ENCODE measurements at regions not wholly inside any gene's neighbourhood (a gene's known extent, or its start where the extent isn't known, plus 50 kb on each side); places are given as distances from the start of the nearest gene placed in this dataset.
"Not testable (repeated sequence)": the region's sequence is repeated elsewhere in the genome, so short reads cannot be mapped to it uniquely, and the experiment has no call there.

GRCh38 chr7:112981966-112982365, 104.7 kb downstream of the GPR85 start:
- no peak for DNase-seq

DNA sequence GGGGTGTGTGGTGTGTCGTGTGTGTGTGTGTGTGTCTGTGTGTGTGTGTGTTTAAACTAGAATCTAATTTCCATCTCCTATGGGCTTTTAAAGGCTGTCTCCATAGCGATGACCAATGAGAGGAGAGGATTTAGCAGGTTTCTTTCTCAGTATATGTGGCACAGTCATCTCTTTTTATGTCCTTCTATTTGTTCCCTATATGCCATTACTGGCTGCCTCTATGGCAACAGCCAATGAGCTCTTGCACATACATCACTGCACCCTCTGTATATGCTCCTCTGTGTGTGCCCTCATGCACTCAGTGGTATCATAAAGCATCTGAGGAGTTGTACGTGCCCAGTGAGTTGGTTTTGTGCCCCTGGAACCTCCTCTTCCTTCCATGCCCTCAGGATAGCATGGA, 107.6 kb downstream of the GPR85 start:
- DNase-seq: not testable (repeated sequence)

- DNase-seq: not testable (repeated sequence)
These were observed 109.2 kb downstream of the GPR85 start for GRCh38 chr7:112977244-112977955.

GRCh38 chr7:112970771-112971170, 115.9 kb downstream of the GPR85 start:
- no peak for DNase-seq

- DNase-seq: no peak
These were observed 116.7 kb downstream of the GPR85 start for GRCh38 chr7:112969946-112970345.

GRCh38 chr7:112965506-112965905, 121.1 kb downstream of the GPR85 start:
- no peak for DNase-seq

- DNase-seq: no peak
These were observed 123.0 kb downstream of the GPR85 start for GRCh38 chr7:112963634-112964033.

GRCh38 chr7:112962815-112963214, 123.8 kb downstream of the GPR85 start:
- no peak for DNase-seq

DNA sequence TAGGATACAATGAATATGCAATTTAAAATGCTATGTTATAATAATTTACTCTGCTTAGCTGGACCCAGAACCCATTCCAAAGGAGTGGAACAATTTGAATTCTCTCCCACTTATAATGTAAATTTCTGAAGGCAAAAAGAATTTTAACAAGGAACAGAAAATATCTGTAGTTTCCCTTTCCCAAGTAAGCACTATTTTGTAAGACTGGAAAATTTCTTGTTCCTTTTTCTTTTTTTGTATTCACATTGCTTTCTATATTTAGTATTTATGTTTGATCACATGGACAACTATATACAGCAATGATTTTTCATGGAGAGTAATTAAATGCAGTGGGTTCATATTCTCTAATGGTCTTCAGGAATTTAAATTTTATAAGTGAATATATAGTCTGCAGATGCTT, 127.4 kb downstream of the GPR85 start:
- no peak for DNase-seq

- DNase-seq: no peak
These were observed 127.9 kb downstream of the GPR85 start for GRCh38 chr7:112958775-112959174.

DNA sequence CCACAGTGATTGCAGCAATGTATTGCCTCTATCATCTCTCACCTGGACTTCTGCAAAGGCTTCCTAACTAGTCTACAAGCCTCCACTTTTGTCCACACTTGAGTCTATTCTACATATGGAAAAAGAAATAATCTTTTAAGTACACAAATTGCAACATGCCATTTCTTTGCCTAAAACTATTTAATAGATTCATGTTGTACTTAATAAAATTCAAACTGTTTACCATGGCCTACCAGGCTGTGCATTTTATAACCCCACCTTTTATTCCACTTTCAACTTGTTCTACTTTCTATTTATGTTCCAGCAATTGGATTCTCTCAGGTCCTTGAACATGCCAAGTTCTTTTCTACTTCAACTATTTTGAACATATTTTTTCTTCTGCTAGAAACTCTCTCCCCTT, 128.7 kb downstream of the GPR85 start:
- no peak for DNase-seq

DNA sequence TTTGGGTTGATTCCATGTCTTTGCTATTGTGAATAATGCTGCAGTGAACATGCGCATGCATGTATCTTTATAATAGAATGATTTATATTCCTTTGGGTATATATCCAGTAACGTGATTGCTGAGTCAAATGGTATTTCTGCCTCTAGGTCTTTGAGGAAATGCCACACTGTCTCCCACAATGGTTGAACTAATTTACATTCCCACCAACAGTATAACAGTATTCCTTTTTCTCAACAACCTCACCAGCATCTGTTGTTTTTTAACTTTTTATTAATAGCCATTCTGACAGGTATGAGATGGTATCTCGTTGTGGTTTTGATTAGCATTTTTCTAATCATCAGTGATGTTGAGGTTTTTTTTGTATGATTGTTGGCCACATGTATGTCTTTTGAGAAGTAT, 133.6 kb downstream of the GPR85 start:
- DNase-seq: not testable (repeated sequence)

DNA sequence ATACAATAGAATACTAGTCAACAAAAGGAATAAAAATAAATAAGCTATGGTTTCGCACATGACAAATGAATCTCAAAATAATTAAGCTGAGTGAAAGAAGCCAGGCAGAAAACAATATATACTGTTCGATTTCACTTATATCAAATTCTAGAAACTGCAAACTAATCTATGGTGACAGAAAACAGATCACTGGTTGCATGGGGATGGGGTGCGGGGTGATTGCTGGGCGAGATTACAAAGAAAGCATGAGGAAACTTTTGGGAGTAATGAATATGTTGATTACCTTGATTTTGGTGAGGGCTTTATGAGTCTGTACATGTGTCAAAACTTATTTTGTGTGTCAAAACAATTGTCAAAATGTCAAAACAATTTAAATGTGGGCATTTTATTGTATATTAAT, 135.6 kb downstream of the GPR85 start:
- no peak for DNase-seq

DNA sequence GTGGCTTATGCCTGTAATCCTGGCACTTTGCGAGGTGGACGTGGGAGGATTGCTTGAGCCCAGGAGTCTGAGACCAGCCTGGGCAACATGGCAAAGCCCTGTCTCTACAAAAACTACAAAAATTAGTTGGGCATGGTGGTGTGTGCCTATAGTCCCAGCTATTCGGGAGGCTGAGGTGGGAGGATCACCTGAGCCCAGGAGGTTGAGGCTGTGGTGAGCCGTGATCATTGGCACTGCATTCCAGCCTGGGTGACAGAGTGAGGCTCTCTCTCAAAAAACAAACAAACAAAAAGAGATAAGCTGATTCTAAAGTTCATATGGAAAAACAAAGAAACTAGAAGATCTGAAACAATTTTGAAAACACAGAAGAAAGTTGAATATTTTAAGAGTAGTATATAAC, 136.9 kb downstream of the GPR85 start:
- not testable (repeated sequence) for DNase-seq

GRCh38 chr7:112946350-112946749, 140.3 kb downstream of the GPR85 start:
- DNase-seq: no peak

- DNase-seq: no peak
These were observed 141.6 kb downstream of the GPR85 start for GRCh38 chr7:112945046-112945445.

DNA sequence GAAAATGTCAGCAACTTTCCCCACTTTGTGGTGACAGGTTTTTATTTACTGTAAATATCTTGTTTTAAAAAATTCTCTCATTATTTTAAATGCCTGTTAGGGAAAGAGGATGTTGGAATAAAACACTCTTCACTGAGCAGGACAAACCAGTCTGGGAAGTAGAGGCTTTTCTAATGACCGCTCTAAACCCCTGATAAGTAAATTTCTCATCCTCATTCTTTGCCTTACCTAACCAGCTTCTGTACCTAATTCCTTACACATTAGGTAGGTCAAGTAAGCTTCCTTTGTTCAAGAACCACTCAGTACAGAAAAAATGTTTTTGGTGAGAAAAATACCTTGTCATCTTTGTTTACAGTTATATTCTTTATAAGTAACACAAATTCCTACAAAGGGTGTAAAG, 143.6 kb downstream of the GPR85 start:
- no peak for DNase-seq

DNA sequence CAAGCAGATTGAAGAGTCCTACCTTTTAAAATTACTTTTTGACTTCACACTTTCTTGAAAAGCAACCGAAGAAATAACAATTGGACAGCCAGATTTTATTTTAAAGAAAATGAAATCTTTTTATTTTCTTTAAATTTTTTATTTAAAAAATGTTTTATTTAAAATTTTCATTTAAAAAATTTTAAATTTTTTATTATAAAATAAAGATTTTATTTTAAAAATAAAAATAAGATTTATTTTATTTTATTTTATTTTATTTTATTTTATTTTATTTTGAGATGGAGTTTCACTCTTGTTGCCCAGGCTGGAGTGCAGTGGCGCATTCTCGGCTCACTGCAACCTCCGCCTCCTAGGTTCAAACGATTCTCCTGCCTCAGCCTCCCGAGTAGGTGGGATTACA, 144.5 kb downstream of the GPR85 start:
- DNase-seq: not testable (repeated sequence)

DNA sequence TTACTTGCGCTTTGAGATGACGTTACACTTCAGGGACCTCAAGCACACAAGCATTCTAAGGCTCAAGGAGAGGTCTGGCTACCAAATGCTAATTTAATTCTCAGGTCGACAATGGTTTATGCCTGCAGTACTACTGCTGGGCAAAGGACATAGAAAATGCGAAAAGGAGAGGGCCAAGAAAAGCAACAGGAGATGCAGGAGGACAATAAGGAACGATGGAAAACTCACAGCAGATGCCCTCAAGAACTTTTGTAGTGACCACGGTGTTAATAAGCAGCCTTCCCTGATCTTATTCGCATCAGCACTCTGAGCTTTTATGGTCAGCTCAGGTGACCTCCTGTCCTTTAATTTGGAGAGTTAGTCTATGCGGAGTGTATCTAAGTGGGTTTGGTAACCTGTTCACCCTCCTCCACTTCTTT, 146.3 kb downstream of the GPR85 start:
- no peak for DNase-seq

DNA sequence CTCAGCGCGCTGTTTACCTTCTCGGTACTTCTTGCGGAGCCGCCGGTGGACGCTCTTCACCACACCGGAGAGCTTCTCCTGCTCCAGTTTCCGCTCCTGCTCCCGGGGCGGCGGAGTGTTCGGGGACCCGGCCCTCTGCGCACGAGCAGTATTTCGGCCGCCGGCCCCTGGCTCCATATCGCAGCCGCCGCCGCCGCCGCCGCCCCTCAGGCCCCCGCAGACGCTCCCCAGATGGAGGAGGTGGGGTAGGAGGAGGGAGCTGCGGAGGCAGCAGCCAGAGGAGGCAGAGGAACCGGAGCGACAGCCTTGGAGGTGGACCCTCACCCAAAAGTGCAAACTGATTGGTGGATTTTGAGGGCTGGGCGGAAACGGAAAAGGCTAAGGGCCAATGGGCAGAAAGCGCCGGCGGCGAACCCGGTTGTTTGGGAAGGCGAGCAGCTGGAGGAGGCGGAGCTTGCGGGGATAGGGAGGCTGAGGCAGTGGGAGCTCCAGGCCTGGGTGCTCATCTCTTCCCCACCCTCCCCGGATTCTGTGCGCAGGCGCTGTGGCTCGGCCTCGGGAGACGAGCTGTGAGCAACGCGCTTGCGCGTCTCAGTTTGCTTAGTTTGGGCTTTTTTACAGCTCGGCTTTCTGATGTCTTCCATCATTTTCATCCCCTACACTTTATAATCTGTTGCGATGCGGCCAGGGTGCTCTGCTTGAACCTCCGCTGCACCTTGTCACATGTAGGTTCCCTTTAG, 146.9 kb downstream of the GPR85 start:
- peak; percentile 99 for DNase-seq

DNA sequence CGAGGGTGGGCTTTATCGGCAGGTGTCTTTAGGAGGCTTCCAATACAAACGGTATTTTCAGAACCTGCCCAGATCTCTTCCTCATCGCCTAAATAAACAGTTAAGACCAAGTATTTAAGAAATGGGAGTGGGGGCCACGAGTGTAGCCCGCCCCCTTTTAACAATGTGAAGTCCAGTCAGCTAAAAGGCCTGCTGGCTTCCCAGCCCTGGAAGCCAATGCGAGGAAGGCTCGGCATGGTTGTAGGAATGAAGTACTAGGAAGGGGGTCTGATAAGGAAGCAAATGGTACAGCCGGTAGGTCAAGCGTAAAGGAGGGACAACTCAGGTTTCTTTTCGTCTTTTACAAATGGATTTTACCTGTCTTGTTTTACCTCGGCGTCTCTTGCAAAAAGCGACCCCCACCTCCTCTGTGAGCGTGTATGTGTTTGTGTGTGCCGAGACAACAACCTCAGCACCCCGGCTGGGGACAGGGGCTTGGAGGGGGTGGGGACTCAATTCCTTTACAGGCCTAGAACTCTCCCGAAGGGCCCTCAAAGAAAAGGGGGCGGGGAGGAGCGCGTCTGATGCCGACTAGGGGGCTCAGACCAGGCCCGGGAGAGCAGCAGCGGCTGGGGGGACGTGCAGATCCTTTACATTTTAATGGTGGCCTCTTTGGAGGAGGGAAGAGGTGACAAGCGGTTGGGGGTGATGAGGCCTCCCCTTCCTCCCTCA, 147.6 kb downstream of the GPR85 start:
- no peak for DNase-seq

GRCh38 chr7:112937651-112938415, 147.6 kb upstream of the TMEM168 start:
- no peak for DNase-seq

DNA sequence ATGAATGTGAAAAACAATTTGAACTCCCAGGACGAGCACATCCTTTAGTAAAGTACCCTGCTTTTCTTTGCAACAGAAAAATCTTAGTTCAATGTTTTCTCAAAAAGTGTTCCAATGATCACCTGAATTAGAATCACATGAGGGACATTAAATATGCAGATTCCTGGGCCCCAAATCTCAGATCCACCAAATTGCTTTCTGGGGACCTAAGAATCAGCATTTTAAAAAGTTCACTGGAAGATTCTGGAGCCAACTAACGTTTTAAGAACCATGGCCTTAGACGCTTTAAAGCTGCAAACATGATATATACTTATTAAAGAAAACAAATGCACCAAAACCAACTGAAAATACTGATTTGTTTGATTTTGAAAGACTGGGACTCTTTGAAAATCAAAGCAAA, 143.4 kb upstream of the TMEM168 start:
- DNase-seq: no peak

All from activated CD4-positive, alpha-beta T cell treated with anti-CD3 and anti-CD28 coated beads, Interleukin-2, amount 50 U/mL, for 1 hour (primary cell).